Neural cell (in vitro differentiated cells): ENCODE measurements at regions not wholly inside any gene's neighbourhood (a gene's known extent, or its start where the extent isn't known, plus 50 kb on each side); places are given as distances from the start of the nearest gene placed in this dataset.
"Not testable (repeated sequence)": the region's sequence is repeated elsewhere in the genome, so short reads cannot be mapped to it uniquely, and the experiment has no call there.

Source experiments
- H2AFZ ChIP-seq: fragments of 200-600, 300-800 bp; sonication (generic), shearing (Covaris generic); 2 replicates; pipeline ENCODE4 v1.6.0; 2014; ENCODE audit warnings: low read depth, mild to moderate bottlenecking, antibody characterized with exemption, low read length, moderate library complexity
- H3F3A ChIP-seq: fragments of 200-600 bp; shearing (Covaris generic); 2 replicates; pipeline ENCODE4 v1.6.1; 2016; ENCODE audit warnings: mild to moderate bottlenecking, moderate library complexity, mixed read lengths, antibody characterized with exemption, low read length; ENCODE audit not compliant: insufficient read depth, poor library complexity, severe bottlenecking
- H3K27ac ChIP-seq: fragments of 200-600, 300-800 bp; sonication (generic), shearing (Covaris generic); 2 replicates; pipeline ENCODE4 v1.5.1; 2014; ENCODE audit warnings: mild to moderate bottlenecking, low read length, moderate library complexity
- H3K27me3 ChIP-seq: fragments of 300-800, 200-600 bp; sonication (generic), shearing (Covaris generic); 2 replicates; pipeline ENCODE4 v1.6.0; 2014; ENCODE audit warnings: mild to moderate bottlenecking, low read depth, low read length, moderate library complexity; ENCODE audit not compliant: insufficient read depth
- H3K36me3 ChIP-seq: fragments of 300-800, 200-600 bp; sonication (generic), shearing (Covaris generic); 2 replicates; pipeline ENCODE4 v1.5.1; 2014; ENCODE audit warnings: mild to moderate bottlenecking, antibody characterized with exemption, low read length, moderate library complexity; ENCODE audit not compliant: insufficient read depth
- H3K4me2 ChIP-seq: fragments of 300-800, 200-600 bp; sonication (generic), shearing (Covaris generic); 2 replicates; pipeline ENCODE4 v1.6.0; 2014; ENCODE audit warnings: mild to moderate bottlenecking, low read length
- H3K4me3 ChIP-seq: fragments of 300-800, 200-600 bp; sonication (generic), shearing (Covaris generic); 2 replicates; pipeline ENCODE4 v1.5.1; 2014; ENCODE audit warnings: mild to moderate bottlenecking, low read length, moderate library complexity
- H3K79me2 ChIP-seq: fragments of 200-600 bp; shearing (Covaris generic); replicated peaks from 2 replicates; pipeline ENCODE4 v1.6.0; 2014; ENCODE audit warnings: mild to moderate bottlenecking, low read length, moderate library complexity; ENCODE audit not compliant: insufficient read depth
- H3K9ac ChIP-seq: fragments of 300-800, 200-600 bp; sonication (generic), shearing (Covaris generic); 2 replicates; pipeline ENCODE4 v1.6.1; 2016; ENCODE audit warnings: mild to moderate bottlenecking, low read length, mixed read lengths
- H3K9me2 ChIP-seq: fragments of 200-600 bp; shearing (Covaris generic); 2 replicates; pipeline ENCODE4 v1.6.1; 2016; ENCODE audit warnings: mild to moderate bottlenecking, low read length, mixed read lengths; ENCODE audit not compliant: insufficient read depth
- H3K9me3 ChIP-seq: fragments of 200-600, 300-800 bp; sonication (generic), shearing (Covaris generic); 2 replicates; pipeline ENCODE4 v1.6.1; 2016; ENCODE audit warnings: mild to moderate bottlenecking, mixed run types, low read length, moderate library complexity, mixed read lengths
- H4K20me1 ChIP-seq: fragments of 200-600 bp; shearing (Covaris generic); 2 replicates; pipeline ENCODE4 v1.6.1; 2016; ENCODE audit warnings: mild to moderate bottlenecking, mixed run types; ENCODE audit not compliant: insufficient read depth
- CTCF ChIP-seq: fragments of 450-650 bp; IDR thresholded peaks from 2 replicates; pipeline ENCODE4 v1.5.1; 2014; ENCODE audit warnings: antibody characterized with exemption, mild to moderate bottlenecking, moderate library complexity; ENCODE audit not compliant: poor library complexity, severe bottlenecking
- EP300 ChIP-seq: fragments of 450-650 bp; conservative IDR thresholded peaks from 2 replicates; pipeline ENCODE4 v1.6.1; 2014; ENCODE audit warnings: antibody characterized with exemption, mild to moderate bottlenecking, moderate library complexity; ENCODE audit not compliant: poor library complexity, severe bottlenecking
- EZH2 ChIP-seq: fragments of 200-600, 300-800 bp; shearing (Covaris generic), sonication (generic); IDR thresholded peaks from 2 replicates; pipeline ENCODE4 v1.6.1; 2014; ENCODE audit warnings: antibody characterized with exemption, low read length, borderline replicate concordance, mild to moderate bottlenecking; ENCODE audit not compliant: insufficient read depth, poor library complexity, severe bottlenecking
- MXI1 ChIP-seq: fragments of 450-650 bp; conservative IDR thresholded peaks from 2 replicates; pipeline ENCODE4 v1.6.1; 2014; ENCODE audit warnings: antibody characterized with exemption, mild to moderate bottlenecking; ENCODE audit not compliant: poor library complexity, severe bottlenecking
- POLR2AphosphoS5 ChIP-seq: IDR thresholded peaks from 2 replicates; pipeline ENCODE4 v1.6.1; 2012
- RAD21 ChIP-seq: fragments of 450-650 bp; conservative IDR thresholded peaks from 2 replicates; pipeline ENCODE4 v1.6.1; 2014; ENCODE audit warnings: antibody characterized with exemption, mild to moderate bottlenecking, moderate library complexity
- SMC3 ChIP-seq: fragments of 450-650 bp; conservative IDR thresholded peaks from 2 replicates; pipeline ENCODE4 v1.6.1; 2014; ENCODE audit warnings: antibody characterized with exemption, mild to moderate bottlenecking, moderate library complexity; ENCODE audit not compliant: poor library complexity
- TAF1 ChIP-seq: IDR thresholded peaks from 2 replicates; pipeline ENCODE4 v1.6.1; 2012; ENCODE audit warnings: low read depth
- TF ChIP-seq, protein P1 (sequence below): IDR thresholded peaks from 2 replicates; pipeline ENCODE4 v1.6.1; 2012; ENCODE audit warnings: borderline replicate concordance

GRCh38 chr1:99507906-99508732 is 137.8 kb upstream of the PALMD start:
- H2AFZ ChIP-seq, result no peak overlapping the region
- no peak overlapping the region for H3K9ac ChIP-seq
- H4K20me1 ChIP-seq, result no peaks in the 10 kb centered on the region
- H3K36me3 ChIP-seq, result no peaks in the 10 kb centered on the region
- H3K27ac ChIP-seq, result no peak overlapping the region
- no peaks in the 10 kb centered on the region for H3F3A ChIP-seq
- no peaks in the 10 kb centered on the region for H3K27me3 ChIP-seq
- H3K9me2 ChIP-seq, result no peaks in the 10 kb centered on the region
- no peaks in the 10 kb centered on the region for H3K9me3 ChIP-seq
- TF ChIP-seq MXI1 (no peak), EZH2 (no peak), EP300 (no peak), TAF1 (no peak), CTCF (no peak), SMC3 (no peak), POLR2AphosphoS5 (no peak), RAD21 (no peak)
- TF ChIP-seq, protein P1, sequence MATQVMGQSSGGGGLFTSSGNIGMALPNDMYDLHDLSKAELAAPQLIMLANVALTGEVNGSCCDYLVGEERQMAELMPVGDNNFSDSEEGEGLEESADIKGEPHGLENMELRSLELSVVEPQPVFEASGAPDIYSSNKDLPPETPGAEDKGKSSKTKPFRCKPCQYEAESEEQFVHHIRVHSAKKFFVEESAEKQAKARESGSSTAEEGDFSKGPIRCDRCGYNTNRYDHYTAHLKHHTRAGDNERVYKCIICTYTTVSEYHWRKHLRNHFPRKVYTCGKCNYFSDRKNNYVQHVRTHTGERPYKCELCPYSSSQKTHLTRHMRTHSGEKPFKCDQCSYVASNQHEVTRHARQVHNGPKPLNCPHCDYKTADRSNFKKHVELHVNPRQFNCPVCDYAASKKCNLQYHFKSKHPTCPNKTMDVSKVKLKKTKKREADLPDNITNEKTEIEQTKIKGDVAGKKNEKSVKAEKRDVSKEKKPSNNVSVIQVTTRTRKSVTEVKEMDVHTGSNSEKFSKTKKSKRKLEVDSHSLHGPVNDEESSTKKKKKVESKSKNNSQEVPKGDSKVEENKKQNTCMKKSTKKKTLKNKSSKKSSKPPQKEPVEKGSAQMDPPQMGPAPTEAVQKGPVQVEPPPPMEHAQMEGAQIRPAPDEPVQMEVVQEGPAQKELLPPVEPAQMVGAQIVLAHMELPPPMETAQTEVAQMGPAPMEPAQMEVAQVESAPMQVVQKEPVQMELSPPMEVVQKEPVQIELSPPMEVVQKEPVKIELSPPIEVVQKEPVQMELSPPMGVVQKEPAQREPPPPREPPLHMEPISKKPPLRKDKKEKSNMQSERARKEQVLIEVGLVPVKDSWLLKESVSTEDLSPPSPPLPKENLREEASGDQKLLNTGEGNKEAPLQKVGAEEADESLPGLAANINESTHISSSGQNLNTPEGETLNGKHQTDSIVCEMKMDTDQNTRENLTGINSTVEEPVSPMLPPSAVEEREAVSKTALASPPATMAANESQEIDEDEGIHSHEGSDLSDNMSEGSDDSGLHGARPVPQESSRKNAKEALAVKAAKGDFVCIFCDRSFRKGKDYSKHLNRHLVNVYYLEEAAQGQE, result no peak
- no peak overlapping the region for H3K4me2 ChIP-seq
- H3K79me2 ChIP-seq, result no peaks in the 10 kb centered on the region
- no peak overlapping the region for H3K4me3 ChIP-seq

DNA sequence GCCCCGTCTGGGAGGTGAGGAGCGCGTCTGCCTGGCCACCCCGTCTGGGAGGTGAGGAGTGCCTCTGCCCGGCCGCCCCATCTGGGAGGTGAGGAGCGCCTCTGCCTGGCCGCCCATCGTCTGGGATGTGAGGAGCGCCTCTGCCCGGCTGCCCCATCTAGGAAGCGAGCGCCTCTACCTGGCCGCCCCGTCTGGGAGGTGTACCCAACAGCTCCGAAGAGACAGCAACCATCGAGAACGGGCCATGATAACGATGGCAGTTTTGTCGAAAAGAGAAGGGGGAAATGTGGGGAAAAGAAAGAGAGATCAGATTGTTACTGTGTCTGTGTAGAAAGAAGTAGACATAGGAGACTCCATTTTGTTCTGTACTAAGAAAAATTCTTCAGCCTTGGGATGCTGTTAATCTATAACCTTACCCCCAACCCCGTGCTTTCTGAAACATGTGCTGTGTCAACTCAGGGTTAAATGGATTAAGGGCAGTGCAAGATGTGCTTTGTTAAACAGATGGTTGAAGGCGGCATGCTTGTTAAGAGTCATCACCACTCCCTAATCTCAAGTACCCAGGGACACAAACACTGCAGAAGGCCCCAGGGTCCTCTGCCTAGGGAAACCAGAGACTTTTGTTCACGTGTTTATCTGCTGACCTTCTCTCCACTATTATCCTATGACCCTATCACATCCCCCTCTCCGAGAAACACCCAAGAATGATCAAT is 137.0 kb upstream of the PALMD start:
- H3K27me3 ChIP-seq, result not testable (repeated sequence)

DNA sequence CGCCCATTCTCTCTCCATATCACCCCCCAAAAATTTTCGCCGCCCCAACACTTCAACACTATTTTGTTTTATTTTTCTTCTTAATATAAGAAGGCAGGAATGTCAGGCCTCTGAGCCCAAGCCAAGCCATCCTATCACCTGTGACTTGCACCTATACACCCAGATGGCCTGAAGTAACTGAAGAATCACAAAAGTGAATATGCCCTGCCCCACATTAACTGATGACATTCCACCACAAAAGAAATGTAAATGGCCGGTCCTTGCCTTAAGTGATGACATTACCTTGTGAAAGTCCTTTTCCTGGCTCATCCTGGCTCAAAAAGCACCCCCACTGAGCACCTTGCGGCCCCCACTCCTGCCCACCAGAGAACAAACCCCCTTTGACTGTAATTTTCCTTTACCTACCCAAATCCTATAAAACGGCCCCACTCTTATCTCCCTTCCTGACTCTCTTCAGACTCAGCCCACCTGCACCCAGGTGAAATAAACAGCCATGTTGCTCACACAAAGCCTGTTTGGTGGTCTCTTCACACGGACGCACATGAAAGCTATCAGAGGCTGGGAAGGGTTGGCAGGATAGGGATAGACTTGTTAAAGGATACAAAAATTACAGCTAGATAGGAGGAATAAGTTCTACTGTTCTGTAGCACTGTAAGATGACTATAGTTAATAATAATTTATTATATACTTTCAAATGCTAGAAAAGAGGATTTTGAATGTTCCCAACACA is 130.9 kb upstream of the PALMD start:
- H3K27ac ChIP-seq, H3K4me3 ChIP-seq, H3K4me2 ChIP-seq, H3K36me3 ChIP-seq, H2AFZ ChIP-seq, H3K9ac ChIP-seq, H3K9me3 ChIP-seq, H3K9me2 ChIP-seq, H3K79me2 ChIP-seq, H3F3A ChIP-seq, H3K27me3 ChIP-seq, H4K20me1 ChIP-seq: not testable (repeated sequence)

More for the DNA sequence above, 137.0 kb upstream of the PALMD start:
- not testable (repeated sequence) for H3K4me3 ChIP-seq, H3F3A ChIP-seq, H3K79me2 ChIP-seq, H4K20me1 ChIP-seq, H3K9ac ChIP-seq, H3K9me3 ChIP-seq, H3K9me2 ChIP-seq, H3K27ac ChIP-seq, H3K4me2 ChIP-seq, H3K36me3 ChIP-seq, H2AFZ ChIP-seq
